ENCODE measurements at regions not wholly inside any gene's neighbourhood (a gene's known extent, or its start where the extent isn't known, plus 50 kb on each side); places are given as distances from the start of the nearest gene placed in this dataset.
"Not testable (repeated sequence)": the region's sequence is repeated elsewhere in the genome, so short reads cannot be mapped to it uniquely, and the experiment has no call there.

DNA sequence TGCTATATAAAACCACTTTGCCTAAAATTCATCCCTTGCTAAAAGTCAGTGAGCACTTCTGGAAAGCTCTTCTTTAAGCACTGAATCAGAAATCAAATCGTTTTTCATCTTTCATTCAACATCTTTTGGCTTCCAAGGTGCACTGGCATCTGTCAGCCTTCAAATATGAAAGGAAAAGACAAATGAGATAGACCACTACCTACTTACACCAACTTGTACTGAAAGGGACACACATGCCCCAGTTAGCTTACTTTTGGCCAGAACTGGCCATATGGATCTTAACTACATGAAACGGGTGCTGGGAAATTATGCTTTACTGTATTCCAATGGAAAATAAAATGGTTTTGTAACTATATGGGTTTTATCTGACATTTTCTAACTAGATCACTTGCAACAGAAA lies 332.0 kb upstream of the ARPP21 start:
- no CpG with 5 or more reads among the region's 2 CpGs for WGBS (ENCODE audit: insufficient coverage)
- CTCF ChIA-PET = no interaction called here

DNA sequence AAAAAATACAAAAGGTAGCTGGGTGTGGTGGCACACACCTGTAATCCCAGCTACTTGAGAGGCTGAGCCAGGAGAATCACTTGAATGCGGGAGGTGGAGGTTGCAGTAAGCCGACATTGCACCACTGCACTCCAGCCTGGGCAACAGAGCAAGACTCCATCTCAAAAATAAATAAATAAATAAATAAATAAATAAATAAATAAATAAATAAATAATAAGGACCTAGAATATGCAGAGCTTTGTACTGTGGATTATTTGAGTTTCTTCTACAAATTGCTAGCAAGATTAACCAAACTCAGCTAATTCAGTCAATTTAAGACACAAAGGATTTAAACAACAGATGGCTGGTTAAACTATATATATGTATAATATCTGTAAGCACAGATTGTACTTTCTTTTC lies 322.5 kb upstream of the ARPP21 start:
- H3K4me3 ChIP-seq (ENCODE audit: control insufficient read depth in 1 of 7, extremely low read depth in 1 of 7, insufficient read depth in 4 of 7, low read depth in 2 of 7, low read length in 6 of 7); H3K4me1 ChIP-seq (ENCODE audit: control extremely low read depth in 1 of 4, control insufficient read depth in 4 of 4, insufficient read depth in 4 of 4, low read length in 3 of 4); H3K9me3 ChIP-seq (ENCODE audit: control extremely low read depth in 1 of 5, control insufficient read depth in 4 of 5, insufficient read depth in 2 of 5, low read depth in 1 of 5, low read length in 4 of 5); H3K27ac ChIP-seq (ENCODE audit: insufficient read depth in 1 of 2, low read depth in 1 of 2, low read length in 2 of 2, poor library complexity in 1 of 2, severe bottlenecking in 2 of 2); POLR2A ChIA-PET; DNase-seq; H3K36me3 ChIP-seq (ENCODE audit: control insufficient read depth in 4 of 4, insufficient read depth in 4 of 4, low read length in 3 of 4); H3K27me3 ChIP-seq (replicated peaks in 2 of 5; ENCODE audit: control insufficient read depth in 4 of 5, insufficient read depth in 5 of 5, low read length in 4 of 5): not testable (repeated sequence)
- CTCF ChIA-PET = interaction anchor here (0.6 kb wide), 1 partner anchor 1019 kb away, joined by 3 read pairs; no protein-coding TSS in a partner anchor
- WGBS (ENCODE audit: insufficient coverage) = no CpG with 5 or more reads among the region's 2 CpGs

More for the DNA sequence above, 332.0 kb upstream of the ARPP21 start:
- POLR2A ChIA-PET = no interaction called here
- no peaks in the 10 kb centered on the region for H3K9me3 ChIP-seq (ENCODE audit: control extremely low read depth in 1 of 5, control insufficient read depth in 4 of 5, insufficient read depth in 2 of 5, low read depth in 1 of 5, low read length in 4 of 5)
- no peaks in the 10 kb centered on the region for H3K36me3 ChIP-seq (ENCODE audit: control insufficient read depth in 4 of 4, insufficient read depth in 4 of 4, low read length in 3 of 4)
- H3K27me3 ChIP-seq (replicated peaks in 2 of 5; ENCODE audit: control insufficient read depth in 4 of 5, insufficient read depth in 5 of 5, low read length in 4 of 5) = peaks cover 0 to 2% (median 0%) of the 10 kb centered on the region in 5 experiments
- no peak for DNase-seq
- H3K27ac ChIP-seq (ENCODE audit: insufficient read depth in 1 of 2, low read depth in 1 of 2, low read length in 2 of 2, poor library complexity in 1 of 2, severe bottlenecking in 2 of 2) = no peak overlapping the region
- H3K4me3 ChIP-seq (ENCODE audit: control insufficient read depth in 1 of 7, extremely low read depth in 1 of 7, insufficient read depth in 4 of 7, low read depth in 2 of 7, low read length in 6 of 7) = no peak overlapping the region
- H3K4me1 ChIP-seq (ENCODE audit: control extremely low read depth in 1 of 4, control insufficient read depth in 4 of 4, insufficient read depth in 4 of 4, low read length in 3 of 4) = no peaks in the 10 kb centered on the region

DNA sequence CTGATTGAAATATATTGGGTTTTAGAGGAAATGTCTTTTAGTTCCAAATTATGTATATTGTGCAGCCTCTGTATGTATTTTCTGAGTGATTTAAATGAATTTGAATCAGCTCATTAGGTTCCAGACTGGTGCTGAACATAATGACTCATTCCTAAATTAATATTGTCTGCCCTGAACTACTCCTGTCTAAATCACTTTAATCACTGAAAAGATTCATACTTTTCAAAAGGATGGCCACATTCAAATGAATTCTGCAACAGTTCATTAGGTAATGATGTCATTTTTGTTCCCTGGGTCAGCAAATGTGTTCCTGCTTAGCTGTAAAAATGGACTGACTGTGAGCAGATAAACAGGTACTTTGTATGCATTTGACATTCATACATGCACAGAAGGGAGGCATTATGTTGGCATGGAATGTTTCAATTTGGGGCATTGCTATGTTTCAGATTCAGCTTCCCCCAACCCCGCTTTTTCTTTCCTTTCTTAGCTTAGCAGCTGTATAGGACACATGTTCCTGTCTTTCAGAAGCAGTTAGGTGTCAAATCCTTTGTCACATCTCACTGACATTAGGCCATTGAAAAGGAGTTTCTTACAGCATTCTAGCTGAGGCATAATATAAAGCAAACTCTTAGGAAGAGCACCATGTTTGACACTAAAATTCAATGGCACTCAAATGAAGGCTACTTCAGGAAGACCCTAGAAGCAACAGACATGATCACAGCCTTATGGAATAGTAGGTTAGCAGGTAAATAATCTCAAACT lies 318.5 kb upstream of the ARPP21 start:
- WGBS (ENCODE audit: insufficient coverage) = 86% methylated on average over 1 of the region's 1 CpG
- no peak overlapping the region for H3K4me3 ChIP-seq (ENCODE audit: control insufficient read depth in 1 of 7, extremely low read depth in 1 of 7, insufficient read depth in 4 of 7, low read depth in 2 of 7, low read length in 6 of 7)
- H3K4me1 ChIP-seq (ENCODE audit: control extremely low read depth in 1 of 4, control insufficient read depth in 4 of 4, insufficient read depth in 4 of 4, low read length in 3 of 4) = no peaks in the 10 kb centered on the region
- ChIA-PET CTCF (no interaction called here), POLR2A (no interaction called here)
- H3K27ac ChIP-seq (ENCODE audit: insufficient read depth in 1 of 2, low read depth in 1 of 2, low read length in 2 of 2, poor library complexity in 1 of 2, severe bottlenecking in 2 of 2) = no peak overlapping the region
- peaks cover 0 to 3% (median 0%) of the 10 kb centered on the region in 5 experiments for H3K9me3 ChIP-seq (ENCODE audit: control extremely low read depth in 1 of 5, control insufficient read depth in 4 of 5, insufficient read depth in 2 of 5, low read depth in 1 of 5, low read length in 4 of 5)
- H3K36me3 ChIP-seq (ENCODE audit: control insufficient read depth in 4 of 4, insufficient read depth in 4 of 4, low read length in 3 of 4) = no peaks in the 10 kb centered on the region
- no peak for DNase-seq
- H3K27me3 ChIP-seq (replicated peaks in 2 of 5; ENCODE audit: control insufficient read depth in 4 of 5, insufficient read depth in 5 of 5, low read length in 4 of 5) = no peaks in the 10 kb centered on the region

DNA sequence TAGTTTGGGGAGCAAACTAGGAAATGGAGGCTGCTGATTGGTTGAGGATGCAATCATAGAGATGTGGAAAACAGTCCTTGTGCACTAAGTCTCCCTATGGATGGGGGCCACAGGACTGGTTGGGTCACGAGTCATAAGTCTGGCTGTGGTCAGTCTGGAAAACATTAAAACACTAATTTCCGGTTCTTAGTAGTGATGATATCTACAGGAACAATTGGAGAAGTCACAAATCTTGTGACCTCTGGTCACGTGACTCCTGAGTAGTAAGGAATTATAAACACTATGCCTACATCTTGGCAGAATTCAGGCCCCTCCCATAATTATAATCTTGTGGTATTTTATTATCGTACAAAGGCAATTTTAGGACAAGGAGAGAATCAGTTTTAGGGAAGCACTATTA lies 317.3 kb upstream of the ARPP21 start:
- Histone ChIP-seq H3K4me1 (ENCODE audit: control extremely low read depth in 1 of 4, control insufficient read depth in 4 of 4, insufficient read depth in 4 of 4, low read length in 3 of 4) (no peaks in the 10 kb centered on the region), H3K27ac (ENCODE audit: insufficient read depth in 1 of 2, low read depth in 1 of 2, low read length in 2 of 2, poor library complexity in 1 of 2, severe bottlenecking in 2 of 2) (no peak overlapping the region), H3K4me3 (ENCODE audit: control insufficient read depth in 1 of 7, extremely low read depth in 1 of 7, insufficient read depth in 4 of 7, low read depth in 2 of 7, low read length in 6 of 7) (no peak overlapping the region), H3K9me3 (ENCODE audit: control extremely low read depth in 1 of 5, control insufficient read depth in 4 of 5, insufficient read depth in 2 of 5, low read depth in 1 of 5, low read length in 4 of 5) (peaks cover 0 to 3% (median 0%) of the 10 kb centered on the region in 5 experiments), H3K36me3 (ENCODE audit: control insufficient read depth in 4 of 4, insufficient read depth in 4 of 4, low read length in 3 of 4) (no peaks in the 10 kb centered on the region), H3K27me3 (replicated peaks in 2 of 5; ENCODE audit: control insufficient read depth in 4 of 5, insufficient read depth in 5 of 5, low read length in 4 of 5) (no peaks in the 10 kb centered on the region)
- WGBS (ENCODE audit: insufficient coverage) = 81% methylated on average over 2 of the region's 4 CpGs
- ChIA-PET CTCF (no interaction called here), POLR2A (no interaction called here)
- no peak for DNase-seq

DNA sequence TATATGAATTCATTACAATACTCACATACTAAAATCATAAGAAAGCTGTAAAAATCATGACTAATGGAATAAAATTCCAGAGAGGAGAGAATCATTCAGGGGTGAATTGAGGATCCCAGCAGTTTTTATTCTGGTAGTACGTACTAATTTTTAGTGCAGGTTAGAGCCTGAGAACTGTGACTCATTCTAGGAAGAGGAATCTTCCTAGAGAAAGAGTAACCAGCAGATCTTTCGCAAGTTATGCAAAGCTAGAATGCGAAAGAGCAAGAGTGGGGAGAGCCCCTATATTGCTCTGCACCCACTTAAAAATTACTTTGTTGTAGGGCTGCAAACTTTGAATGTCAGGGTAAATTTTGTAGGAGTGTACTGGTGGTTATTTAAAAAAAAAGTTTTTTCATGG lies 303.6 kb upstream of the ARPP21 start:
- Histone ChIP-seq H3K4me3 (ENCODE audit: control insufficient read depth in 1 of 7, extremely low read depth in 1 of 7, insufficient read depth in 4 of 7, low read depth in 2 of 7, low read length in 6 of 7) (no peak overlapping the region), H3K27ac (ENCODE audit: insufficient read depth in 1 of 2, low read depth in 1 of 2, low read length in 2 of 2, poor library complexity in 1 of 2, severe bottlenecking in 2 of 2) (no peak overlapping the region), H3K9me3 (ENCODE audit: control extremely low read depth in 1 of 5, control insufficient read depth in 4 of 5, insufficient read depth in 2 of 5, low read depth in 1 of 5, low read length in 4 of 5) (no peaks in the 10 kb centered on the region), H3K4me1 (ENCODE audit: control extremely low read depth in 1 of 4, control insufficient read depth in 4 of 4, insufficient read depth in 4 of 4, low read length in 3 of 4) (no peaks in the 10 kb centered on the region), H3K36me3 (ENCODE audit: control insufficient read depth in 4 of 4, insufficient read depth in 4 of 4, low read length in 3 of 4) (no peaks in the 10 kb centered on the region), H3K27me3 (replicated peaks in 2 of 5; ENCODE audit: control insufficient read depth in 4 of 5, insufficient read depth in 5 of 5, low read length in 4 of 5) (no peaks in the 10 kb centered on the region)
- ChIA-PET CTCF (no interaction called here), POLR2A (no interaction called here)
- WGBS (ENCODE audit: insufficient coverage) = 93% methylated on average over 3 of the region's 3 CpGs
- DNase-seq = no peak

DNA sequence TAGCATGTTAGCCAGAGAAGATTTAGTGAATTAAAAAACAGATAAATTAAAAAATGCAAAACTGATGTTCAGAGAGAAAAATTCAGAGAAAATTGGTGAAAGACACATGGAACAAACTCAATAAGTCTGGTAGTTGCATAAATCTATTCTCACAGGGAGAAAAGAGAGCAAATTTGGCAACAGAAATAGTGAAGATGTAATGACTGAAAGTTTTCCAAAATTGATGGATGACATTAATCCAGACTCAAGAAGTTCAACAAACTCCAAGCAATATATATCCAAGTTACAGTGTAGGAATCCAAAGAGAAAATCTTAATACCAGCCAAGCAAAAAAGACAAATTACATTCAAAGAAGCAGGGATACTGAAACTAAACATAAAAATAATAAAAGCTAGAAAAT lies 302.7 kb upstream of the ARPP21 start:
- CTCF ChIA-PET = no interaction called here
- POLR2A ChIA-PET = no interaction called here
- no peak overlapping the region for H3K27ac ChIP-seq (ENCODE audit: insufficient read depth in 1 of 2, low read depth in 1 of 2, low read length in 2 of 2, poor library complexity in 1 of 2, severe bottlenecking in 2 of 2)
- no peaks in the 10 kb centered on the region for H3K36me3 ChIP-seq (ENCODE audit: control insufficient read depth in 4 of 4, insufficient read depth in 4 of 4, low read length in 3 of 4)
- H3K4me3 ChIP-seq (ENCODE audit: control insufficient read depth in 1 of 7, extremely low read depth in 1 of 7, insufficient read depth in 4 of 7, low read depth in 2 of 7, low read length in 6 of 7) = no peak overlapping the region
- DNase-seq = no peak
- no peaks in the 10 kb centered on the region for H3K4me1 ChIP-seq (ENCODE audit: control extremely low read depth in 1 of 4, control insufficient read depth in 4 of 4, insufficient read depth in 4 of 4, low read length in 3 of 4)
- no peaks in the 10 kb centered on the region for H3K9me3 ChIP-seq (ENCODE audit: control extremely low read depth in 1 of 5, control insufficient read depth in 4 of 5, insufficient read depth in 2 of 5, low read depth in 1 of 5, low read length in 4 of 5)
- no peaks in the 10 kb centered on the region for H3K27me3 ChIP-seq (replicated peaks in 2 of 5; ENCODE audit: control insufficient read depth in 4 of 5, insufficient read depth in 5 of 5, low read length in 4 of 5)

DNA sequence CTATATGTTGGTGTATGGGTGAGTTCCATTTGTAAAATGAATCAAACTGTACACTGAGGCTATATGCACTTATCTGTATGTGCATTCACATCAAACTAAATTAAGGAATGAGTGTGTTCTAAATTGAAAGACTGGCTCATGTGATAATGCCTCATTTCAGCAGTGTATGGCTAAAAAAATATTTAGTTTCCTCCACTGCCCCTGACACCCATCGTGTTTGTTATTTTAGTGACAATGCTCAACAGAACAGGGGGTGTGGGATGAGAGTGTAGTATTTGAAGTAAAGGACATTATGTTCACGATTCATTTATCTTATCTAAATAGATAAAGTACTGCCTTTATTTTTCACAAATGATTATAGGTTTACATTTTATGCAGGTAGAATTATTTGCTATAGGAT lies 301.1 kb upstream of the ARPP21 start:
- no CpG with 5 or more reads among the region's 2 CpGs for WGBS (ENCODE audit: insufficient coverage)

More for the DNA sequence above, 301.1 kb upstream of the ARPP21 start:
- ChIA-PET POLR2A (no interaction called here), CTCF (no interaction called here)
- no peaks in the 10 kb centered on the region for H3K36me3 ChIP-seq (ENCODE audit: control insufficient read depth in 4 of 4, insufficient read depth in 4 of 4, low read length in 3 of 4)
- H3K27me3 ChIP-seq (replicated peaks in 2 of 5; ENCODE audit: control insufficient read depth in 4 of 5, insufficient read depth in 5 of 5, low read length in 4 of 5) = no peaks in the 10 kb centered on the region
- no peak for DNase-seq
- no peaks in the 10 kb centered on the region for H3K9me3 ChIP-seq (ENCODE audit: control extremely low read depth in 1 of 5, control insufficient read depth in 4 of 5, insufficient read depth in 2 of 5, low read depth in 1 of 5, low read length in 4 of 5)
- H3K4me3 ChIP-seq (ENCODE audit: control insufficient read depth in 1 of 7, extremely low read depth in 1 of 7, insufficient read depth in 4 of 7, low read depth in 2 of 7, low read length in 6 of 7) = no peak overlapping the region
- H3K27ac ChIP-seq (ENCODE audit: insufficient read depth in 1 of 2, low read depth in 1 of 2, low read length in 2 of 2, poor library complexity in 1 of 2, severe bottlenecking in 2 of 2) = no peak overlapping the region
- H3K4me1 ChIP-seq (ENCODE audit: control extremely low read depth in 1 of 4, control insufficient read depth in 4 of 4, insufficient read depth in 4 of 4, low read length in 3 of 4) = no peaks in the 10 kb centered on the region
